ENCODE measurements at regions not wholly inside any gene's neighbourhood (a gene's known extent, or its start where the extent isn't known, plus 50 kb on each side); places are given as distances from the start of the nearest gene placed in this dataset.

- no peaks in the 10 kb centered on the region for H3K4me1 ChIP-seq (replicated peaks in 1 of 2; ENCODE audit: control insufficient read depth in 2 of 2, insufficient read depth in 2 of 2, low read length in 2 of 2)
- no peak for FAIRE-seq
- no peaks in the 10 kb centered on the region for H3K9me1 ChIP-seq (ENCODE audit: control insufficient read depth, insufficient read depth, low read length)
- H4K20me1 ChIP-seq (replicated peaks; ENCODE audit: control insufficient read depth, insufficient read depth, low read length) = no peaks in the 10 kb centered on the region
- H3K4me2 ChIP-seq (ENCODE audit: insufficient read depth, low read length) = no peak overlapping the region
- no peaks in the 10 kb centered on the region for H3K36me3 ChIP-seq (ENCODE audit: control insufficient read depth, insufficient read depth, low read length)
- intact Hi-C loops (cut with micrococcal nuclease) (no loop called here), in situ Hi-C loops (cut with MboI) (no loop called here)
- no TSS peak for BruUV-seq (replicated peaks)
- CTCF ChIA-PET (ENCODE audit: low intra/inter-chr PET ratio) = no interaction called here
- H3K79me2 ChIP-seq (ENCODE audit: control insufficient read depth, insufficient read depth, low read length) = no peaks in the 10 kb centered on the region
- peaks cover 2% of the 10 kb centered on the region; the same call in 1 of the 2 replicates for H3K9me3 ChIP-seq (replicated peaks; ENCODE audit: control insufficient read depth, insufficient read depth, low read depth, low read length)
- DNase-seq (ENCODE audit: extremely low read depth in 1 of 4, low spot score in 3 of 4) = no peak
- no peak overlapping the region for H3K27ac ChIP-seq (ENCODE audit: extremely low read depth, low read depth, low read length)
- no peak overlapping the region for H3K9ac ChIP-seq (ENCODE audit: insufficient read depth in 1 of 2, low read depth in 2 of 2, low read length in 2 of 2)
- H3K4me3 ChIP-seq = no peak overlapping the region
- no peak overlapping the region for H2AFZ ChIP-seq (ENCODE audit: low read depth, low read length)
- H3K27me3 ChIP-seq (ENCODE audit: control insufficient read depth in 2 of 2, insufficient read depth in 2 of 2, low read length in 2 of 2) = no peaks in the 10 kb centered on the region
- no peak for ATAC-seq
- POLR2A ChIA-PET = no interaction called here
- TF ChIP-seq ZC3H4 (CRISPR knock-in tag; IDR thresholded peaks at IDR 0.05; ENCODE audit: borderline replicate concordance) (no peak), GATA2 (CRISPR knock-in tag; IDR thresholded peaks at IDR 0.05) (no peak), ZNF197 (CRISPR knock-in tag; IDR thresholded peaks at IDR 0.05; ENCODE audit: low read depth) (no peak), DIDO1 (tag; IDR thresholded peaks at IDR 0.05; ENCODE audit: low read depth) (no peak)
- WGBS (ENCODE audit: insufficient coverage, low coverage, missing lambda C conversion rate) = 0% methylated on average over 1 of the region's 1 CpG
Measured at GRCh38 chr4:103887191-103887590, 167.4 kb upstream of the TACR3 start.

GRCh38 chr4:103885152-103885551 lies 165.4 kb upstream of the TACR3 start:
- WGBS (ENCODE audit: insufficient coverage, low coverage, missing lambda C conversion rate) = 0% methylated on average over 3 of the region's 3 CpGs
- ATAC-seq (no peak), FAIRE-seq (no peak), DNase-seq (ENCODE audit: extremely low read depth in 1 of 4, low spot score in 3 of 4) (no peak)
- H2AFZ ChIP-seq (ENCODE audit: low read depth, low read length) = no peak overlapping the region
- H4K20me1 ChIP-seq (replicated peaks; ENCODE audit: control insufficient read depth, insufficient read depth, low read length) = no peaks in the 10 kb centered on the region
- TF ChIP-seq NBN (IDR thresholded peaks at IDR 0.05; ENCODE audit: low read depth) = no peak
- peak; percentile 75 for TF ChIP-seq ZNF316 (IDR thresholded peaks at IDR 0.05)
- 0 out of 2 replicates have a peak, but pooled peaks have one; percentile 18 for TF ChIP-seq MAFK (IDR thresholded peaks at IDR 0.05; ENCODE audit: low read length)
- TF ChIP-seq MAFG (tag; conservative IDR thresholded peaks at IDR 0.05) = peak; percentile 30; the same call in 1 of the 2 replicates
- TF ChIP-seq ZNF561 (CRISPR knock-in tag; conservative IDR thresholded peaks at IDR 0.05) = no peak
- TF ChIP-seq C11orf30 (IDR thresholded peaks at IDR 0.05; ENCODE audit: low read depth) = peak; percentile 25; the same call in 1 of the 2 replicates
- no peak for TF ChIP-seq RCOR1 (IDR thresholded peaks at IDR 0.05; ENCODE audit: borderline replicate concordance in 1 of 2, low read depth in 2 of 2, low read length in 2 of 2)
- H3K9ac ChIP-seq (ENCODE audit: insufficient read depth in 1 of 2, low read depth in 2 of 2, low read length in 2 of 2) = no peak overlapping the region
- no peaks in the 10 kb centered on the region for H3K36me3 ChIP-seq (ENCODE audit: control insufficient read depth, insufficient read depth, low read length)
- no peak overlapping the region for H3K27ac ChIP-seq (ENCODE audit: extremely low read depth, low read depth, low read length)
- no peak overlapping the region for H3K4me3 ChIP-seq
- no peaks in the 10 kb centered on the region for H3K27me3 ChIP-seq (ENCODE audit: control insufficient read depth in 2 of 2, insufficient read depth in 2 of 2, low read length in 2 of 2)
- ChIA-PET POLR2A (no interaction called here), CTCF (ENCODE audit: low intra/inter-chr PET ratio) (interaction anchor here (0.6 kb wide), 1 partner anchor 149 kb away, joined by 3 read pairs; no protein-coding TSS in a partner anchor)
- H3K79me2 ChIP-seq (ENCODE audit: control insufficient read depth, insufficient read depth, low read length) = no peaks in the 10 kb centered on the region
- H3K4me2 ChIP-seq (ENCODE audit: insufficient read depth, low read length) = no peak overlapping the region
- peaks cover 2% of the 10 kb centered on the region; the same call in 1 of the 2 replicates for H3K9me3 ChIP-seq (replicated peaks; ENCODE audit: control insufficient read depth, insufficient read depth, low read depth, low read length)
- H3K9me1 ChIP-seq (ENCODE audit: control insufficient read depth, insufficient read depth, low read length) = no peaks in the 10 kb centered on the region
- H3K4me1 ChIP-seq (replicated peaks in 1 of 2; ENCODE audit: control insufficient read depth in 2 of 2, insufficient read depth in 2 of 2, low read length in 2 of 2) = no peaks in the 10 kb centered on the region
- in situ Hi-C loops (cut with MboI) = no loop called here
- intact Hi-C loops (cut with micrococcal nuclease) = no loop called here
- no TSS peak for BruUV-seq (replicated peaks)
